H9 (cell line): ENCODE measurements at regions not wholly inside any gene's neighbourhood (a gene's known extent, or its start where the extent isn't known, plus 50 kb on each side); places are given as distances from the start of the nearest gene placed in this dataset.

Experiments used
- DNase-seq: peaks from one replicate; pipeline ENCODE4 v3.0.0-alpha.2; 2017
- H2AFZ ChIP-seq: one replicate; pipeline ENCODE4 v1.6.1; 2013; ENCODE audit warnings: mild to moderate bottlenecking, low read length, control low read depth, moderate library complexity
- H2AK5ac ChIP-seq: 2 replicates; pipeline ENCODE4 v1.6.1; 2013; ENCODE audit warnings: low read length, control low read depth, mixed read lengths; ENCODE audit not compliant: insufficient read length
- H2BK120ac ChIP-seq: one replicate; pipeline ENCODE4 v1.6.1; 2013; ENCODE audit warnings: low read depth, mild to moderate bottlenecking, low read length, control low read depth, inconsistent platforms; ENCODE audit not compliant: poor library complexity, severe bottlenecking
- H2BK12ac ChIP-seq: 2 replicates; pipeline ENCODE4 v1.6.1; 2013; ENCODE audit warnings: low read length, control low read depth, mixed read lengths, low read depth; ENCODE audit not compliant: insufficient read length
- H2BK15ac ChIP-seq: 2 replicates; pipeline ENCODE4 v1.6.1; 2013; ENCODE audit warnings: low read depth, low read length, control low read depth
- H2BK20ac ChIP-seq: one replicate; pipeline ENCODE4 v1.6.1; 2013; ENCODE audit warnings: low read depth, mild to moderate bottlenecking, low read length, control low read depth, inconsistent platforms; ENCODE audit not compliant: poor library complexity, severe bottlenecking
- H2BK5ac ChIP-seq: 2 replicates; pipeline ENCODE4 v1.6.1; 2013; ENCODE audit warnings: low read length, control low read depth, mixed read lengths; ENCODE audit not compliant: insufficient read length
- H3K14ac ChIP-seq: 2 replicates; pipeline ENCODE4 v1.6.1; 2013; ENCODE audit warnings: low read length, control low read depth; ENCODE audit not compliant: insufficient read depth
- H3K18ac ChIP-seq: 2 replicates; pipeline ENCODE4 v1.6.1; 2013; ENCODE audit warnings: low read depth, mild to moderate bottlenecking, mixed read lengths, low read length, control low read depth; ENCODE audit not compliant: insufficient read length
- H3K23ac ChIP-seq: 2 replicates; pipeline ENCODE4 v1.6.1; 2013; ENCODE audit warnings: low read length, control low read depth, mixed read lengths, low read depth; ENCODE audit not compliant: insufficient read length
- H3K23me2 ChIP-seq: 2 replicates; pipeline ENCODE4 v1.6.1; 2013; ENCODE audit warnings: low read depth, mild to moderate bottlenecking, mixed read lengths, low read length, control low read depth; ENCODE audit not compliant: insufficient read length, poor library complexity, severe bottlenecking
- H3K27ac ChIP-seq: 2 replicates; pipeline ENCODE4 v1.5.1; 2013; ENCODE audit warnings: low read length, control low read depth, mixed read lengths, low read depth; ENCODE audit not compliant: insufficient read length
- H3K27me3 ChIP-seq: 2 replicates; pipeline ENCODE4 v1.6.1; 2013; ENCODE audit warnings: low read length, control low read depth, inconsistent platforms; ENCODE audit not compliant: insufficient read depth
- H3K4ac ChIP-seq: 2 replicates; pipeline ENCODE4 v1.6.1; 2013; ENCODE audit warnings: low read depth, mild to moderate bottlenecking, control low read depth, inconsistent platforms, low read length, moderate library complexity
- H3K4me1 ChIP-seq: 2 replicates; pipeline ENCODE4 v1.6.1; 2013; ENCODE audit warnings: low read length, control low read depth, inconsistent platforms; ENCODE audit not compliant: insufficient read depth
- H3K4me2 ChIP-seq: 2 replicates; pipeline ENCODE4 v1.6.1; 2013; ENCODE audit warnings: low read length, control low read depth, mixed read lengths; ENCODE audit not compliant: insufficient read length, insufficient read depth
- H3K56ac ChIP-seq: 2 replicates; pipeline ENCODE4 v1.6.1; 2013; ENCODE audit warnings: low read depth, mild to moderate bottlenecking, mixed read lengths, low read length, control low read depth; ENCODE audit not compliant: insufficient read length
- H3K79me1 ChIP-seq: 2 replicates; pipeline ENCODE4 v1.6.1; 2013; ENCODE audit warnings: low read depth, mild to moderate bottlenecking, moderate library complexity, low read length, control low read depth, inconsistent platforms; ENCODE audit not compliant: insufficient read depth, poor library complexity, severe bottlenecking
- H3K79me2 ChIP-seq: 2 replicates; pipeline ENCODE4 v1.6.1; 2013; ENCODE audit warnings: low read length, control low read depth, inconsistent platforms; ENCODE audit not compliant: insufficient read depth
- H3K9ac ChIP-seq: 2 replicates; pipeline ENCODE4 v1.6.1; 2013; ENCODE audit warnings: low read length, control low read depth, mixed read lengths; ENCODE audit not compliant: insufficient read length; ENCODE audit errors: extremely low read depth
- H3K9me3 ChIP-seq: one replicate; pipeline ENCODE4 v1.6.1; 2013; ENCODE audit warnings: low read depth, low read length, inconsistent platforms; ENCODE audit not compliant: control insufficient read depth
- H3T11ph ChIP-seq: one replicate; pipeline ENCODE4 v1.6.1; 2013; ENCODE audit warnings: mild to moderate bottlenecking, low read length, control low read depth, inconsistent platforms
- H4K20me1 ChIP-seq: one replicate; pipeline ENCODE4 v1.6.1; 2013; ENCODE audit not compliant: control insufficient read depth, insufficient read length, insufficient read depth
- H4K5ac ChIP-seq: 2 replicates; pipeline ENCODE4 v1.6.1; 2013; ENCODE audit warnings: low read depth, mild to moderate bottlenecking, mixed read lengths, low read length, control low read depth; ENCODE audit not compliant: insufficient read length
- H4K8ac ChIP-seq: replicated peaks from 2 replicates; pipeline ENCODE4 v1.6.1; 2013; ENCODE audit warnings: low read length, control low read depth, mixed read lengths, low read depth; ENCODE audit not compliant: insufficient read length
- H4K91ac ChIP-seq: 2 replicates; pipeline ENCODE4 v1.6.1; 2013; ENCODE audit warnings: low read depth, mild to moderate bottlenecking, moderate library complexity, mixed read lengths, low read length, control low read depth; ENCODE audit not compliant: insufficient read length
- H3K27ac Mint-ChIP-seq, 3 experiments: 2 replicates in 2 of 3; 3 replicates in 1 of 3; pipeline ENCODE4 v1.8.0; 2020 to 2021; ENCODE audit warnings: mixed read lengths in 3 of 3, mild to moderate bottlenecking in 1 of 3, moderate library complexity in 1 of 3
- H3K27me3 Mint-ChIP-seq: 2 replicates; pipeline ENCODE4 v1.8.0; 2021; ENCODE audit warnings: low read depth, mild to moderate bottlenecking, moderate library complexity, mixed read lengths
- H3K36me3 Mint-ChIP-seq, 3 experiments: 2 replicates in 2 of 3; 3 replicates in 1 of 3; pipeline ENCODE4 v1.8.0; 2020 to 2021; ENCODE audit warnings: low read depth in 3 of 3, mixed read lengths in 3 of 3; ENCODE audit not compliant: insufficient read depth in 1 of 3
- H3K4me1 Mint-ChIP-seq, 2 experiments: 2 replicates each; pipeline ENCODE4 v1.8.0; 2020; ENCODE audit warnings: mixed read lengths in 2 of 2
- H3K4me3 Mint-ChIP-seq, 2 experiments: 2 replicates in 1 of 2; 3 replicates in 1 of 2; pipeline ENCODE4 v1.8.0; 2020 to 2021; ENCODE audit warnings: mild to moderate bottlenecking in 2 of 2, mixed read lengths in 2 of 2, moderate library complexity in 1 of 2
- H3K9me3 Mint-ChIP-seq, 2 experiments: 2 replicates in 1 of 2; 3 replicates in 1 of 2; pipeline ENCODE4 v1.8.0; 2020; ENCODE audit warnings: mild to moderate bottlenecking in 2 of 2, mixed read lengths in 2 of 2, moderate library complexity in 1 of 2
- CTCF ChIP-seq: fragments of 200-600 bp; sonication (generic); conservative IDR thresholded peaks from 3 replicates; pipeline ENCODE4 v1.8.0; 2021; ENCODE audit warnings: antibody characterized with exemption, mild to moderate bottlenecking
- WGBS: extraction: QIAGEN DNeasy Blood & Tissue Kit; methylation state at CpG from one replicate; pipeline ENCODE4 v1.1.7; 2013; ENCODE audit warnings: missing lambda C conversion rate, low lambda C conversion rate, mixed read lengths; ENCODE audit not compliant: insufficient read length; ENCODE audit errors: extremely low coverage; 5-methylcytosine and 5-hydroxymethylcytosine counted together

- DNase-seq: no peak
- Histone ChIP-seq H3K9me3 (no peaks in the 10 kb centered on the region), H3K27ac (no peak overlapping the region), H3K23me2 (no peaks in the 10 kb centered on the region), H3K4ac (no peak overlapping the region), H2BK120ac (no peak overlapping the region), H4K91ac (no peak overlapping the region), H2BK12ac (no peak overlapping the region), H4K5ac (no peak overlapping the region), H3K4me1 (peaks cover 6% of the 10 kb centered on the region; the same call in 1 of the 2 replicates), H3K79me2 (no peaks in the 10 kb centered on the region), H3K18ac (no peak overlapping the region), H3K23ac (no peak overlapping the region), H2BK15ac (no peak overlapping the region), H3K9ac (no peak overlapping the region), H4K8ac (no peak overlapping the region), H3K14ac (no peak overlapping the region), H3K4me2 (no peak overlapping the region), H3K56ac (no peak overlapping the region), H2AK5ac (no peak overlapping the region), H4K20me1 (no peaks in the 10 kb centered on the region), H3T11ph (no peak overlapping the region), H3K27me3 (no peaks in the 10 kb centered on the region), H2BK20ac (no peak overlapping the region), H3K79me1 (no peaks in the 10 kb centered on the region), H2AFZ (no peak overlapping the region), H2BK5ac (no peak overlapping the region)
- no CpG with 5 or more reads among the region's 3 CpGs for WGBS
- H3K27me3 Mint-ChIP-seq: peaks cover 5% of the 10 kb centered on the region
- H3K4me3 Mint-ChIP-seq: no peak overlapping the region
- no peak for TF ChIP-seq CTCF
- H3K27ac Mint-ChIP-seq: no peak overlapping the region
- peaks cover 11 to 18% of the 10 kb centered on the region in 2 experiments for H3K4me1 Mint-ChIP-seq
- H3K36me3 Mint-ChIP-seq: no peaks in the 10 kb centered on the region
- no peaks in the 10 kb centered on the region for H3K9me3 Mint-ChIP-seq
These were observed 125.1 kb downstream of the ZBTB18 start for GRCh38 chr1:244176201-244176600.
